GM19328 (cell line): ENCODE measurements at regions not wholly inside any gene's neighbourhood (a gene's known extent, or its start where the extent isn't known, plus 50 kb on each side); places are given as distances from the start of the nearest gene placed in this dataset.
"Not testable (repeated sequence)": the region's sequence is repeated elsewhere in the genome, so short reads cannot be mapped to it uniquely, and the experiment has no call there.

Experiments
- ATAC-seq: cut with Tn5 transposase; IDR thresholded peaks from one replicate; pipeline ENCODE4 v1.9.1; 2021; ENCODE audit warnings: mild to moderate bottlenecking, moderate library complexity; ENCODE audit not compliant: unreplicated experiment

DNA sequence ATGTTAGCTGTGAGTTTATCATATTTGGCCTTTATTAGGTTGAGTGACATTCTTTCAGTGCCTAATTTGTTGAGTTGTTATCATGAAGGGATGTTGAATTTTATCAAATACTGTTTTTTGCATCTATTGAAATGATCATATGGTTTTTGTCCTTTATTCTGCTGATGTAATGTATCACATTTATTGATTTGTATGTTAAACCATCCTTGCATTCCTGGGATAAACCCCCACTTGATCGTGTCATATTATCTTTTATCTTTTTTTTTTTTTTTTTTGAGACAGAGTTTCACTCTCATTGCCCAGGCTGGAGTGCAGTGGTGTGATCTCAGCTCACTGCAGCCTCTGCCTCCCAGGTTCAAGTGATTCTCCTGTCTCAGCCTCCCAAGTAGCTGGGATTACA, 51.9 kb upstream of the MFGE8 start:
- not testable (repeated sequence) for ATAC-seq

DNA sequence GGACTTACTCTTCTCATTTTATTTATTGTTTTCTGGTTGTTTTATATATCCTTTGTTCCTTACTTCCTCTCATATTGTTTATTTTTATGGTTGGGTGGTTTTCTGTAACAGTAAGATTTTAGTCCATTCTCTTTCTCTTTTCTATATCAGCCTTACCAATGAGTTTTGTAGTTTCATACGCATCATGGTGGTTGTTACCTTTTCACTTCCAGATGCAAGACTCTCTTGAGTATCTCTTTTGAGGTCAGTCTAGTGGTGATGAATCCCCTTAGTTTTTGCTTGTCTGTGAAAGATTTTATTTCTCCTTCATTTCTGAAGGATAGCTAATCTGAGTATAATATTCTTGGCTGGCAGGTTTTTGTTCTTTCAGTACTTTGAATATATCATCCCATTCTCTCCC, 57.1 kb upstream of the MFGE8 start:
- ATAC-seq = no peak

DNA sequence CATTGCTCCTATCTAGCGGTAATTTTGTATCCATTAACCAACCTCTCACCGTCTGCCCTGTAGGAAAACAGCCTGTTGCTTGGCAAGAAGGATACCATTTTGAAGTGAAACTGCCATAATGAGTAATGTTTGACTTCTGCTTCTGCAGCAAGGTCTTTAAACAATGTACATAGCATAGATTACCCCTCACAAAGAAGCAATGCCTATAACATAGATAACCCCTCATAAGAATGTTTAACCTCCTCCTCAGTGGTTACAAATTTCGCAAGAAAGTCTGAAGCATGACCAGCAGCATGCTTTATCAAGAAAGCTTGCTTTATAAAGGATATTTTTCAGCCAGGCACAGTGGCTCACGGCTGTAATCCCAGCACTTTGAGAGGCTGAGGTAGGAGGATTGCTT, 61.2 kb upstream of the MFGE8 start:
- no peak for ATAC-seq

DNA sequence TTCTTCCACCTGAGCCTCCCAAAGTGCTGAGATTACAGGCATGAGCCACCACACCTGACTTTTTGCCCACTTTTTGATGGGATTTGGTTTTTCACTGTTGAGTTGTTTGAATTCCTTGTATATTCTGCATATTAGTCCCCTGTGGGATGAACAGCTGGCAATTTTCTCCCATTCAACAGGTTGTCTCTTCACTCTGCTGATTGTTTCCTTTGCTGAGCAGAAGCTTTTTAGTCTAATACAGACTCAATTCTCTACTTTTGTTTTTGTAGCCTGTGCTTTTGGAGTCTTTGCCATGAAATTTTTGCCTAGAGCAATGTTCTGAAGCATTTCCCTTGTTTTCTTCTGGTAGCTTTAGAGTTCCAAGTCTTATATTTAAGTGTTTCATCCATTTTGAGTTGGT, 62.7 kb upstream of the MFGE8 start:
- no peak for ATAC-seq

DNA sequence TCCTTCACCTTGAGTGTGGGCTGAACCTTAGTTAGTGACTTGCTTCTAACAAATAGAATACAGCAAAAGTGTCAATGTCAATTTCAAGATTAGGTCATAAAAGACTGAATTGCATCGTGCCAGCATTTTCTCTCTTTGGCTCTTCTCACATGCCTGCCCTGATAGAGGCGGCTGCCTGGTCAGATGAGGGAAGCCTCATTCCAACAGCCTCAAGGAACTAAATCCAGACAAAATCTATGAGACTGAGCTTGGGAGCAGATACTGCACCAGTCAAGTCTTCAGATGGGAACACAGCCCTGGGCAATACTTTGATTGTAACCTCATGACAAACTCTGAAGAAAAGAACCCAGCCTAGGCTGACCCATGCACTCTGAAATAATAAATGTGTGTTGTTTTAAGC, 63.5 kb upstream of the MFGE8 start:
- ATAC-seq = no peak

DNA sequence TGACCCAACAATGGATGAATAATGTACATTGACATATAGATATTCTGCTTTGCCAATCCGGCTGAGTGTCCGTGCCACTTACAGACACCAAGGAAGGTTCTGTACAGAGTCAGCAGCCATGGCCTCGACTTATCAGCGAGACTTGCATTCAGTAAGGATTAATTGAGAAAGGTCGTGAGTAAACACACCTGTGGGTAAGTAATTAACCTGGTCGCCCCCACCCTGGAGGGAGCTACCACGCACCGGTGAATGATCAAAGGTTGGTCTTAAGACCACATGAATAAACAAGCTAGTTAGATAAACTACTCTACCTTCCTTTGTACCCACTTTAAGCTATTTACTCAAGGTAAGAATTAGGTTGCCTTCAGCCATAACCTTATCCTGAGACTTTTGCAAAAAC, 66.5 kb upstream of the MFGE8 start:
- ATAC-seq = no peak

DNA sequence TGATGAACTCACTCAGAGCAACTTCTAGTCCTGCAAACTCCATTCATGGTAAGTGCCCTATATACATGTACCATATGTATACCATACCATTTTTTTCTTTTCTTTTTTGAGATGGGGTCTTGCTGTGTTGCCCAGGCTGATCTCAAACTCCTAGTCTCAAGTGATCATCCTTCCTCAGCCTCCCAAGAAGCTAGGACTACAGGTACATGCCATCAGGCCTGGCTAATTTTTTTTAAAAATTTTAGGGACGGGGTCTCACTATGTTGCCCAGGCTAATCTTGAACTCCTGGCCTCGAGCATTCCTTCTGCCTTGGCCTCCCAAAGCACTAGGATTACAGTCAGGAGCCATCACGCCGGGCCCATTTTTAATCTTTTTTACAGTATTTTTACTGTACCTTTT, 67.3 kb upstream of the MFGE8 start:
- ATAC-seq = no peak

DNA sequence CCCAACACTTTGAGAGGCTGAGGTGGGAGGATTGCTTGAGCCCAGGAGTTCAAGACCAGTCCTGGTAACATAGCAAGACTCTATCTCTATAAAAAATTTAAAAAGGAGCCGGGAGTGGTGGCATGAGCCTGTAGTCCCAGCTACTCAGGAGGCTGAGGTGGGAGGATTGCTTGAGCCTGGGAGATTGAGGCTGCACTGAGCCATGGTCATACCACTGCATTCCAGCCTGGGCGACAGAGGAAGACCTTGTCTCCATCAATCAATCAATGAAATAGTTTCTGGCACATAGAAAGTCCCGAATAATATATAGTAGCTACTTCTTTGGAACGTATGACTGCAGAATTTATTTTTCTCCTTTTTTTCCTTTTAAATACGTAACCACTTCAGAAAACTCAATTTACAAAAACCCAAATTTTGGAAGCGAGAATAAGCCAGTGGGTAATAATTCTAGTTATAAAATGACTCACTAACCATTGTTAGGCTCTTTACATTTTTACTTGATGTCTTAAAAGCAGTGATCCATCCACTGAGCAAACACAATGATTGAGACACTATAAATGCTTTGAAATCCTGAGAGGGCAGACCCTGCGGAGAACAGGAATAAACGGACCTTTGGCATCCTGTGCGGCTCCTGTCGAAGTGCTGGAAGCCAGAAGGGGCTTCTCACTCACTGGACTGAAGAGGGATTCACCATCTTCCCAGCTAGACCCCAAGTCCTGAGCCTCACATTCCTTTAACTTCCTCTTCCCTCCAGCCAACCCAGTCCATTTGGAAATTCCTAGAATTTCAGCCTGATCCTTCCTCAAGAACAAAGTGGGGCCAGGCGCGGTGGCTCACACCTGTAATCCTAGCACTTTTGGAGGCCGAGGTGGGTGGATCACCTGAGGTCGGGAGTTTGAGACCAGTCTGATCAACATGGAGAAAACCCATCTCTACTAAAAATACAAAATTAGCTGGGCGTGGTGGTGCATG, 68.4 kb upstream of the MFGE8 start:
- ATAC-seq = no peak

DNA sequence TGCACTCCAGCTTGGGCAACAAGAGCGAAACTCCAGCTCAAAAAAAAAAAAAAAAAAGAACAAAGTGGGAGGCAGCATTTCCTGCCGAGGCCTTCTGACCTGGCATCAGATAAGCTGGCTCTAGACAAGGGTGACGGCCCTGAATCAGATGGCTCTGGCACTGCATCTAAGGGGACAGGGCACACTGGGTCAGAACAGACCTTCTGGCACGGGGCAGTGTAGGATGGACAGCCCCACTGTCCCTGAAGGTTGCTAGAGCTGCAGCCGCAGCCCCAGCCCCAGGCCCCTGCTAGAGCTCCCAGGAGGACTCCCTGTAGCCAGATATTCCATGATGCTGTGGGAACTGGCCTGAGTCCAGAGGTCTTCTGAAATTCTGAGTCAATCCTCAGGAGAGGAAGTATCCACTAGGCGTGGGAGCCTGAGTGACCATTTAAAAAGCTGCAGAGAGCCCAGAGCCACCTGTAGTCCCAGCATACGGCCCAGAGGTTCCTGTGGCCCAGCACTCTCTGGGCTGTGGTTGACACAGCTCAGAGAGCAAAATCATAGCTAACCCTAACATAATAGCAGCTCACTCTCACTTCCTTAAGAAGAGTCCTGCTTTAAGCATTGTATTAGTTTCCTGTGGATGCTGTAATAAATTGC, 69.2 kb upstream of the MFGE8 start:
- peak; percentile 96 for ATAC-seq

DNA sequence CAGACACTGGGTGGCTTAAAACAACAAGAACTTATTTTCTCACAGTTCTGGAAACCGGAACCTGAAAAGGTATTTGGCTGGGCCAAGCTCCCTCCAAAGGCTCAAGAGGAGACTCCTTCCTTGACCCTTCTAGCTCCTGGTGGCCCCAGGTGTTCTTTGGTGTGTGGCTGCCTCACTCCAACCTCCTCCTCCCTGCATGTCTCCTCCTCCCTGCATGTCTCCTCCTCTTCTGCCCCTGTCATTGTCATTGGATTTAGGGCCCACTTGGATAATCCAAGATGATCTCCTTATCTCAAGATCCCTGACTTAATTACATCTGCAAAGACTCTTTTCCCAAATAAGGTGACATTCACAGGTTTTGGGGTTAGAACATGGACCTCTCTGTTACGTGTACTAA, 69.8 kb upstream of the MFGE8 start:
- no peak for ATAC-seq

DNA sequence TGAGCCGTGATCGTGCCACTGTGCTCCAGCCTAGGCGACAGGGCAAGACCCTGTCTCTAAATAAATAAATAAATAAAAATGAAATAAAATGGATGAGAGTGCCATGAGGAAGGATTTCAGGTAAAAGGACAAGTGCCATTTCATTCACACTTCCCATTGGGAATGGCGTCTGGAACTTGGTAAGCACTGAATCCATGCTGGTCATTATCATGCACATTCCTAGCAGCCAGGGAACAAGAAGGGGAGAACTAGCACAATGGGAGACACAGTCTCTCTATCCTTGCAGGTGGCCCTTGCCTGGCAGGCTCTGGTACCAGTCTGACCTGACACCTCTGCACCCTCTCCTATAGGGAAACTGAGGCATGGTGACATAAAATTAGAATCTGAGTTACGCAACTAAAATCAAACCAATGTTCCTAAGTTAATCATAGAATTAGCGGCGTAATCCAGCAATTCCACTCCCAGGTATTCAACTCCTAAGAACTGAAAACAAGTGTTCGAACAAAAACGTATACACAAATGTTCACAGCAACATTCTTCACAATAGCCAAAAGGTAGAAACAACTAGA, 70.8 kb upstream of the MFGE8 start:
- ATAC-seq = no peak

DNA sequence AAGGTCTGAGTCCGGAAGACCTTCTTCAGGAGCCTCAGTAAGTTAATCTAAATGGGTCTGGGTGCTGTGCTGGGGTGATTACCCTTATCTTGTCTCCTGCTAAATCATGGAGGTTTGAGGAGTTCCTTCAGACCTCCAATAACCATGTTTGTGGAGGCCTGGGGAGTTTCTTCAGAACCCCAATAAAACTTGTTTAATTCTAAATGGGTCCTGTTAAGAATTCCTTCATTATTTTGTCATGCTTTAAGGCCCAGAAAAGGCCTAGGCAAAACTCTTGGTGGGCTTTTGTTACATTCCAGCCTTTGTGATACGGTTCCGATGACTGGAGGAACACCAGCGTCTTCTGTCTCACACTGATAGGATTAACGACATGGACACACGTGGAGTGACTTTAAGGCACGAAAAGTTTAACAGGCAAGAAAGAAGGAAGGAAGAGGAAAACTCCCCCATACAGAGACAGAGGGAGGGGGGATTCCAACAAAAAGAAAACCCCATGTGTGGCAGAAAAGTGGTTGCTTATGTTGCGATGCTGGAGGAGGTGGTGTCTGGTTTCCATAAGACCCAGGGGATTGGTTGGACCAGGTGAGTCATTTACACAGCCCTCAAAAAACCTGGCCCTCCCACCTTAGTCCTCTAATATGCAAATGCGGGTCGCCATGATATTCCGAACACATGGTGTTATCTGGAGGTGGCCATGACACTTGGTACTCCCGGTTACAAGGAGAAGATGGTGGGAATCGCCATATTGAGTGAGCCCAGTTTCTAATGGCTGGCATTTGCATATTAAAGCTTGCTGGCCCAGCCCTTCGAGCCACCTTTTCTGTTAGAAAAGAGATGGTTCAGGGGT, 72.6 kb upstream of the MFGE8 start:
- no peak for ATAC-seq

DNA sequence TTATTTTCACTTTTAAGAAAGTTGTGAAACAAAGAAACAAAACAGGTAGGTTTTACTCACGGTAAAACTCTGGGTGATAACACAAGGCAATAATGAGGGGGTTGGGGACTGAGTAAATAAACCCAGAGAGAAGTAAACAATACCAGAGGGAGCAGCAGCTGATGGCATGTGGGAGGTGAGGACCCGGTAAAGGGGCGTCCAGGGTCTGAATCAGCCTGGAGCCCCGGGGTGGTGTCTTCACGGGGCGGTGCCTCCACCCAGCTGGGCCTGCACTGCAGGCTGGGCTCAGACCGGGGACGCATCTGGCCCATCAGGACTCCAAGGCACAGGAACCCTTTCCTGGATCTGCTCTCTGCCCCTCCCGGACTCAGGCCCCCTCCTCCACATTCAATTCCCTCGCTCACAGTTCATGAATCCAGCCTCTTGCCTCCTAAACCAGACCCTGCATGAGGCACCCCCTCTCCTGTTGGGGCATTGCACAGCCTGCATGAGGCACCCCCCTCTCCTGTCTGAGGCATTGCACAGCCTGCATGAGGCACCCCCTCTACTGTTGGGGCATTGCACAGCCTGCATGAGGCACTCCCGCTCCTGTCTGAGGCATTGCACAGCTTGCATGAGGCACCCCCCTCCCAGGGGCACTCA, 73.9 kb upstream of the MFGE8 start:
- ATAC-seq = no peak

DNA sequence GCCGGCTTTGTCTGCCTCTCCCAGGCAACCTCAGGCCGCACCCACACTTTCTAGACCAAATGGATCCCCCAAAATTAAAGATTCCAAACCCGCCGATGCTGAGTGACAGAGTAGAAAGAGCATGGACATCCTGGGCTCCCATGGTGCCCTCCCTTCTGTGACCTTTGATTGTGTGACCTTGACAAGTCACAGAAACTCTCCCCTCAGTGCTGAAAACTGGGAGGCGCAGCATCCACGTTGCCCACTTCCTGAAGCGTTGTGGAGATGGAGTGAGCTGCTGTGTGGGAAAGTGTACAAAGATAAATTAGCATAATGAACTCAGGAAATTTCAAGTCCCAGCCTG, 74.4 kb upstream of the MFGE8 start:
- ATAC-seq = no peak

DNA sequence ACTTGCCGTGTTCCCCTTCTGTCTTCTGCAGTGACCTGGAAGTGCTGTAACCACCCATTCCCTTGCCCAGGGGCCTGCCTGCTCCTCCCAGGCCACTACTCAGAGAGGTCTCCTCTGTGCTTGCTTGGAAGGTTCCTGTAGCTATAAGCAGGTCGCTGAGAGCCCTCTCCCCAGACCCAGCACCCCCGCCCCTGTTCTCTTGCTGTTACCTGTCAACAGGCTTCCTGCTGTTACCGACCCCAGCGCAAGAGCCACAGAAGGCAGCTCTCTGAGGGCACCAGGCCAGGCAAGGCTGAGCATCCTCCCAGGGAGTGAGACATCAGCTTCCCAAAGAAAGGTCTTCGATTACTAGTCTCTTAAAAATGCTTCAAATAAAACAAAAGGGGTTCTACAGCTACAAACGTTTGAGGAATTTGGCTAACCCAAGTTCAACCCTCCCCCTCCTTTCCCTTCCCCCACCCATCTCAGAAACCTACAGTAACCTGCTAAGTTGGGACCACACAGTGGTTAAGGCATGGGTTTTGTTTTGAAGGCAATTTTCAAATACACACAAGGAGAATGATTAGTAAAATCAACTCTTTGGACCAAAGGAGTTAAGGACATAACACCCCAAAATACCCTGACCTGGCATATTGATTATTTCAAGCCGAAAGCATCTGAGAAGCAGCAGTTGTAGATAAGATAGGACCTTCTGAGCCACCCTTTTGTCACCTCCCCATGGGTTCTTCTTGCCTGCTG, 74.9 kb upstream of the MFGE8 start:
- ATAC-seq = no peak

DNA sequence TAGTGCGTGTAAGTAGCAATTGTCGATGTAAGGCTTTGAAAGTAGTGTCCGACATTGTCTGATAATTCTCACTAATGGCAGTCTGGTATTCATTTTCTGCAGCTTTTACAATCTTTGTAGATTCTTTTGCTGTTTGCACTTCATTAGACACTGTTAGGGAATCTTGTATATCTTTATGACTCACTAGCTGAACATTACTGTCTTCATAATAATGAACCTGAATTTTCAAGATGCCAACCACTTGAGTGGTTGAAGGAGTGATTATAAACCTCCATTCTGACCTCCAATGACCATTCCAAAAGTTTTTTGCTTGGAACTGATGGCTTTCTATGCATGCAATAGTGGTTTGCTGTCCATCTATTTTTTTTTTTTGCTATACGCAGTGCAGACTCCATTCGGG, 76.4 kb upstream of the MFGE8 start:
- no peak for ATAC-seq

DNA sequence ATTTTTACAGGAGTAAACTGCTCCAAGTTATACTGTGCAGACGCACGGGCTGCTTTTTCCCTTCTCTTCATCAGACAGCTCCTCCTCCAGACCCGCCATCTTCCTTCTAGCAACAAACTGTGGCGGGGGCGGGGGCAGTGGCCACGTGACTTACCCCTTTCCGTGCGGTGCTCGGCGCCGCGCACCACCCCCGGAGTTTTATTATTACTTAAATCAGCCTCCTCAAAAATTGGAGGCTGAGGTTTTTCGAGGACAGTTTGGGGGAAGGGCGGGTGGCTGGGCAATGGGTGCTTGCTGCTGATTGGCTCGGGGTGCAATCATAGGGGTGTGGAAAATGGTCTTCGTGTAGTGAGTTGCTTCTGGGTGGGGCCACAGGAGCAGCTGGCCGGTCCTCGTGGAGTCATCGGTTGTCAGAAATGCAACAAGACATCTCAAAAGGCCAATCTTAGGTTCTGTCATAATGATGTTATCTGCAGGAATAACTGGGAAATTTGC, 77.1 kb upstream of the MFGE8 start:
- no peak for ATAC-seq

DNA sequence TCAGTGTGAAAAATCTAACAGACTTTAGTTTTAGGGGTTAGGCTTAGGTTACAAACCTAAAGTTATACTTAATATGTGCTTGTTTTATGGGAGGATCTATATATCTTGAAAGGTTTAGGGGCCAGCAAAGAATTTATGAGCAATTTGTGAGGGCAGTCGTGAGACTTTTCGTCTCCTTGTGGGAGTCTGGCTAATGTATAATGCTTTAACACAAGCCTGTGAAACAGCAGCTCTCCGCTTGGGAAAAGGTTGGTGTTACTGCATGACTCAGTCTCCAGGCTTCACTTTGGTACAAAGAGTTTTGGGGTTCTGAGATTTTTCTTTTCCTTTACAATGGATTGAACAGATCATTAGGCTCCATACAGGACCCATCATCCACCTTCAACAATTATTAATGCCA, 79.0 kb upstream of the MFGE8 start:
- no peak for ATAC-seq

DNA sequence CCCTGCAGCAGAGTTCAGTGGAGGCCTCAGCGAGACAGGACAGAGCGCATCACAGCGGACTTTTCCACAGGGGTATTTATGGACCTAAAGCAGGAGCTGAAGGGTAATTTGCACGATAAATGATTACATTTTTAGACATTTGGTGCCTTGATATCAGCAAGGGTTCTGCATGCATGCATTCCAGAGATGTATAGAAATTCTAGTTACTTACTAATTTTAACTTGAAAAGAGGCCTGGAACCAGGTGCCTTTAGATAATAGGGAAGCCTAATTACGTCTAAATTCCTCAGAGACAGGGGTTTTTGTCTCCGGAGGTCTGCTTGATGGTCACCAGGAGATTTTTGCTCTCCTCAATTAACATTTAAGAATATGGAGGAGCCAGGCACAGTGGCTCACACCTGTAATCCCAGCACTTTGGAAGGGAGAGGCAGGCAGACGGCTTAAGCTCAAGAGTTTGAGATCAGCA, 79.8 kb upstream of the MFGE8 start:
- ATAC-seq = no peak

DNA sequence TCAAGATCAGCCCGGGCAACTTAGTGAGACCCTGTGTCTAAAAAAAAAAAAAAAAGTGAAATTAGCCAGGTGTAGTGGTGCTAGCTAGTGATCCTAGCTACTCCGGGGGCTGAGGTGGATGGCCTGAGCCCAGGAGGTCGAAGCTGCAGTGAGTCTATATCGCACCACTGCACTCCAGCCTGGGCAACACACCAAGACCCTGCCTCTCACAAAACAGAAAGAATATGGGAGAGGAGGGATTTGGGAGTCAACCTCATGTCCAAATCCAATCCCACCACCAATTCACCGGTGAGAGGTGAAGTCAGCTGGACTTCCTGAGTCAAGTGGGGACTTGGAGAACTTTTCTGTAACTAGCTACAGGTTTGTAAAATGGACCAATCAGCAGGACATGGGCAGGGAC, 80.5 kb upstream of the MFGE8 start:
- no peak for ATAC-seq
